ENCODE measurements at regions not wholly inside any gene's neighbourhood (a gene's known extent, or its start where the extent isn't known, plus 50 kb on each side); places are given as distances from the start of the nearest gene placed in this dataset.

DNA sequence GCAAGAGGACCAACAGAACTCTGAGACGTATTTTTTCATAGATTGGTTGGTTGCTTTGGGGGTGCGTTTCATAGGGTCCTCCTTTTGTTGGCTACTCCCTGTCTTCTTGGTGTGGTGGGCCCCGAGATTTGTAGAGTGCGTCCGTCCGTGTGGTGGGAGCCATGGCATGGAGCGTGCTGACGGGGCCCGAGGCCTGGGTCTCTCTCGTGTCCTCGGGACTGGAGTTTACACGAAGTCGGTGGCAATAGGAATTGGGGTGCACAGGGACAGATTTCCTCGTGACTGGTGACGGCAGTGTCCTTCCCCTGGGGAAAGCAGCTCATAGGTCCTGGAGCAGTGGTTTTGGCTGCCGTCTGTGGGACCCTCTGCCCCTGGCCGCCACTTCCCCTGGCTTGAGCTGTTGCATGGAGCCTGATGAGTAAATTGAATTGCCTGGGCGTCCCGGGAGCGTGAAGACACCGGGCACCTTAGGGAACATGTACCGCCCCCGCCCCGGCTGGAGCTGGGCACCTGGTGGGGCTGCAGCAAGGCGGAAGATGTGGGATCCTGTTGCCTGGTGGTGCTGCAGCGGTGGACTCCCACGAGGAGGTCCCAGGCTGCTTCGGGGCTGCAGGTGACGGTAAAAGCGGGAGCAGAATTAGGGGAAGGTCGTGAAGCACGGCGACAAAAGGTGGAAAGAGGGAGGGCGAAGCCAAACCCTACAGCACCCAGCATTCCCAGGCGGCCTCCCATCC, 153.7 kb upstream of the ALG10B start:
- Histone ChIP-seq H3K9me3 (ENCODE audit: control insufficient read depth, insufficient read depth, low read length) (peaks cover 26% of the 10 kb centered on the region; the same call in 1 of the 2 replicates), H3K4me1 (ENCODE audit: control insufficient read depth, low read length) (no peaks in the 10 kb centered on the region), H3K27ac (ENCODE audit: low read depth, low read length) (no peak overlapping the region), H4K20me1 (ENCODE audit: control insufficient read depth, insufficient read depth, low read depth, low read length) (no peaks in the 10 kb centered on the region), H3F3A (ENCODE audit: control insufficient read depth, insufficient read depth) (no peaks in the 10 kb centered on the region), H3K27me3 (ENCODE audit: control insufficient read depth, low read length) (no peaks in the 10 kb centered on the region), H3K4me3 (ENCODE audit: low read length) (no peak overlapping the region), H3K36me3 (ENCODE audit: control insufficient read depth, low read length) (no peaks in the 10 kb centered on the region), H3K79me2 (ENCODE audit: control insufficient read depth, low read length) (no peaks in the 10 kb centered on the region), H3K9me2 (replicated peaks; ENCODE audit: control insufficient read depth, low read length) (no peaks in the 10 kb centered on the region), H3K4me2 (ENCODE audit: low read length) (no peak overlapping the region)
- TF ChIP-seq, protein P1, sequence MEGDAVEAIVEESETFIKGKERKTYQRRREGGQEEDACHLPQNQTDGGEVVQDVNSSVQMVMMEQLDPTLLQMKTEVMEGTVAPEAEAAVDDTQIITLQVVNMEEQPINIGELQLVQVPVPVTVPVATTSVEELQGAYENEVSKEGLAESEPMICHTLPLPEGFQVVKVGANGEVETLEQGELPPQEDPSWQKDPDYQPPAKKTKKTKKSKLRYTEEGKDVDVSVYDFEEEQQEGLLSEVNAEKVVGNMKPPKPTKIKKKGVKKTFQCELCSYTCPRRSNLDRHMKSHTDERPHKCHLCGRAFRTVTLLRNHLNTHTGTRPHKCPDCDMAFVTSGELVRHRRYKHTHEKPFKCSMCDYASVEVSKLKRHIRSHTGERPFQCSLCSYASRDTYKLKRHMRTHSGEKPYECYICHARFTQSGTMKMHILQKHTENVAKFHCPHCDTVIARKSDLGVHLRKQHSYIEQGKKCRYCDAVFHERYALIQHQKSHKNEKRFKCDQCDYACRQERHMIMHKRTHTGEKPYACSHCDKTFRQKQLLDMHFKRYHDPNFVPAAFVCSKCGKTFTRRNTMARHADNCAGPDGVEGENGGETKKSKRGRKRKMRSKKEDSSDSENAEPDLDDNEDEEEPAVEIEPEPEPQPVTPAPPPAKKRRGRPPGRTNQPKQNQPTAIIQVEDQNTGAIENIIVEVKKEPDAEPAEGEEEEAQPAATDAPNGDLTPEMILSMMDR (IDR thresholded peaks at IDR 0.05; ENCODE audit: low read depth, low read length, poor library complexity, severe bottlenecking), result no peak
- TF ChIP-seq EZH2phosphoT487 (IDR thresholded peaks at IDR 0.05; ENCODE audit: borderline replicate concordance, low read length), result no peak

DNA sequence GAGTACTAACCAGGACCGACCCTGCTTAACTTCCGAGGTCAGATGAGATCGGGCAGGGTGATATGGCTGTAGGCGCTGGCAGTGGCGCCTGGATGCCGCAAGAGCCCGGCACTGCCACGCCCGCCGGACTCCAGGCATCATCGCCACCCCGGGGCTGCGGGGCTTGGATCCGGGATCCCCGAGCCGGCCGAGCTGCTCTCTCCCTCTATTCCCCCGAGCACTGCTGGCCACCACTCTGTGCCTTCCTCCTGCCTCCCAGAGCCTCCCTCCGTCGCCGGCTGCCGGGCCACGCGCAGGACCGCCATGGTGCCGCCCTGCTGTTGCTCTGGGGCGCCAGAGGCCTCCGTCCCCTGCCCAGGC, 153.2 kb upstream of the ALG10B start:
- no peaks in the 10 kb centered on the region for H3K4me1 ChIP-seq (ENCODE audit: control insufficient read depth, low read length)
- no peak overlapping the region for H3K27ac ChIP-seq (ENCODE audit: low read depth, low read length)
- no peaks in the 10 kb centered on the region for H3K79me2 ChIP-seq (ENCODE audit: control insufficient read depth, low read length)
- no peaks in the 10 kb centered on the region for H3K9me2 ChIP-seq (replicated peaks; ENCODE audit: control insufficient read depth, low read length)
- H3K4me2 ChIP-seq (ENCODE audit: low read length), result no peak overlapping the region
- H4K20me1 ChIP-seq (ENCODE audit: control insufficient read depth, insufficient read depth, low read depth, low read length), result no peaks in the 10 kb centered on the region
- H3K36me3 ChIP-seq (ENCODE audit: control insufficient read depth, low read length), result no peaks in the 10 kb centered on the region
- no peaks in the 10 kb centered on the region for H3K27me3 ChIP-seq (ENCODE audit: control insufficient read depth, low read length)
- H3F3A ChIP-seq (ENCODE audit: control insufficient read depth, insufficient read depth), result no peaks in the 10 kb centered on the region
- no peak overlapping the region for H3K4me3 ChIP-seq (ENCODE audit: low read length)
- H3K9me3 ChIP-seq (ENCODE audit: control insufficient read depth, insufficient read depth, low read length), result peaks cover 23% of the 10 kb centered on the region; the same call in 1 of the 2 replicates
- no peak for TF ChIP-seq EZH2phosphoT487 (IDR thresholded peaks at IDR 0.05; ENCODE audit: borderline replicate concordance, low read length)
- TF ChIP-seq, protein P1 (IDR thresholded peaks at IDR 0.05; ENCODE audit: low read depth, low read length, poor library complexity, severe bottlenecking), result no peak

DNA sequence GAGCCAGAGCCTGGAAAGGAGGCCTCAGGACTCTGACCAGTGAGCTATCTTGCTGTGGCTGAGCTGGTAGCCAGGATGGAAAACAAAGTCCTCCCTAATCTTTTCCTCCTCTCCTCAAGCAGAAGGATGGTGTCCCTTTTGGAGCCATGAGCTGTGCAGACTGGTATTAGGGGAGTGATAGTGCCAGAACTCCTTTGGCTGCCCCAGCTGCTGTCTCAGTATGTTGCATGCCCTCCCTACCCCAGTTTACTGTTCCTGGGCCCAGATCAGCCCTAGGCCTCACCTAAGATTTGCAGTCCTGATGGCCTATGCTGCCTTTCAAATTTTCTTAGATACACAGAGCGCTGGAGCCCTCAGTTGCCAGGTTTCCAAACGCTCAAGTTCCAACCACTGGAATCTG, 150.3 kb upstream of the ALG10B start:
- no peaks in the 10 kb centered on the region for H3F3A ChIP-seq (ENCODE audit: control insufficient read depth, insufficient read depth)
- TF ChIP-seq, protein P1 (IDR thresholded peaks at IDR 0.05; ENCODE audit: low read depth, low read length, poor library complexity, severe bottlenecking), result no peak
- TF ChIP-seq EZH2phosphoT487 (IDR thresholded peaks at IDR 0.05; ENCODE audit: borderline replicate concordance, low read length), result no peak
- H3K27me3 ChIP-seq (ENCODE audit: control insufficient read depth, low read length), result no peaks in the 10 kb centered on the region
- H3K9me3 ChIP-seq (ENCODE audit: control insufficient read depth, insufficient read depth, low read length), result peaks cover 6% of the 10 kb centered on the region; the same call in 1 of the 2 replicates
- no peak overlapping the region for H3K4me3 ChIP-seq (ENCODE audit: low read length)
- H3K9me2 ChIP-seq (replicated peaks; ENCODE audit: control insufficient read depth, low read length), result no peaks in the 10 kb centered on the region
- no peaks in the 10 kb centered on the region for H3K36me3 ChIP-seq (ENCODE audit: control insufficient read depth, low read length)
- H4K20me1 ChIP-seq (ENCODE audit: control insufficient read depth, insufficient read depth, low read depth, low read length), result no peaks in the 10 kb centered on the region
- H3K4me2 ChIP-seq (ENCODE audit: low read length), result no peak overlapping the region
- H3K27ac ChIP-seq (ENCODE audit: low read depth, low read length), result no peak overlapping the region
- H3K4me1 ChIP-seq (ENCODE audit: control insufficient read depth, low read length), result no peaks in the 10 kb centered on the region
- no peaks in the 10 kb centered on the region for H3K79me2 ChIP-seq (ENCODE audit: control insufficient read depth, low read length)
